Choroid plexus epithelial cell (primary cell): ENCODE measurements at regions not wholly inside any gene's neighbourhood (a gene's known extent, or its start where the extent isn't known, plus 50 kb on each side); places are given as distances from the start of the nearest gene placed in this dataset.

Source experiments
- DNase-seq: peaks from one replicate; pipeline ENCODE4 v3.0.0-alpha.2; 2010; ENCODE audit warnings: low read depth
- H3K4me3 ChIP-seq: 2 replicates; pipeline ENCODE4 v1.5.1; 2011; ENCODE audit warnings: low read depth, mild to moderate bottlenecking, control low read depth, low read length, moderate library complexity
- TF ChIP-seq, protein P1 (sequence below): conservative IDR thresholded peaks from 2 replicates; pipeline ENCODE4 v1.5.1; 2011; ENCODE audit warnings: low read depth, mild to moderate bottlenecking, control low read depth, inconsistent platforms, low read length, moderate library complexity

- no peak for DNase-seq
- TF ChIP-seq, protein P1, sequence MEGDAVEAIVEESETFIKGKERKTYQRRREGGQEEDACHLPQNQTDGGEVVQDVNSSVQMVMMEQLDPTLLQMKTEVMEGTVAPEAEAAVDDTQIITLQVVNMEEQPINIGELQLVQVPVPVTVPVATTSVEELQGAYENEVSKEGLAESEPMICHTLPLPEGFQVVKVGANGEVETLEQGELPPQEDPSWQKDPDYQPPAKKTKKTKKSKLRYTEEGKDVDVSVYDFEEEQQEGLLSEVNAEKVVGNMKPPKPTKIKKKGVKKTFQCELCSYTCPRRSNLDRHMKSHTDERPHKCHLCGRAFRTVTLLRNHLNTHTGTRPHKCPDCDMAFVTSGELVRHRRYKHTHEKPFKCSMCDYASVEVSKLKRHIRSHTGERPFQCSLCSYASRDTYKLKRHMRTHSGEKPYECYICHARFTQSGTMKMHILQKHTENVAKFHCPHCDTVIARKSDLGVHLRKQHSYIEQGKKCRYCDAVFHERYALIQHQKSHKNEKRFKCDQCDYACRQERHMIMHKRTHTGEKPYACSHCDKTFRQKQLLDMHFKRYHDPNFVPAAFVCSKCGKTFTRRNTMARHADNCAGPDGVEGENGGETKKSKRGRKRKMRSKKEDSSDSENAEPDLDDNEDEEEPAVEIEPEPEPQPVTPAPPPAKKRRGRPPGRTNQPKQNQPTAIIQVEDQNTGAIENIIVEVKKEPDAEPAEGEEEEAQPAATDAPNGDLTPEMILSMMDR: no peak
- no peak overlapping the region for H3K4me3 ChIP-seq
These were observed 429.0 kb upstream of the ZNF608 start for GRCh38 chr5:125175348-125176004.

GRCh38 chr5:125176005-125176390 is 429.6 kb upstream of the ZNF608 start:
- no peak for DNase-seq

GRCh38 chr5:125177340-125177739 is 430.9 kb upstream of the ZNF608 start:
- no peak overlapping the region for H3K4me3 ChIP-seq
- no peak for DNase-seq
- TF ChIP-seq, protein P1: no peak

More at GRCh38 chr5:125176005-125176390, 429.6 kb upstream of the ZNF608 start:
- no peak overlapping the region for H3K4me3 ChIP-seq
- TF ChIP-seq, protein P1: no peak

- DNase-seq: no peak
- H3K4me3 ChIP-seq: no peak overlapping the region
- TF ChIP-seq, protein P1: no peak
These were observed 433.2 kb upstream of the ZNF608 start for GRCh38 chr5:125179612-125180011.

GRCh38 chr5:125180231-125180829 is 433.9 kb upstream of the ZNF608 start:
- no peak overlapping the region for H3K4me3 ChIP-seq
- DNase-seq: peak; percentile 57
- TF ChIP-seq, protein P1: no peak

- H3K4me3 ChIP-seq: no peak overlapping the region
- DNase-seq: no peak
- TF ChIP-seq, protein P1: no peak
These were observed 434.7 kb upstream of the ZNF608 start for GRCh38 chr5:125181159-125181558.

DNA sequence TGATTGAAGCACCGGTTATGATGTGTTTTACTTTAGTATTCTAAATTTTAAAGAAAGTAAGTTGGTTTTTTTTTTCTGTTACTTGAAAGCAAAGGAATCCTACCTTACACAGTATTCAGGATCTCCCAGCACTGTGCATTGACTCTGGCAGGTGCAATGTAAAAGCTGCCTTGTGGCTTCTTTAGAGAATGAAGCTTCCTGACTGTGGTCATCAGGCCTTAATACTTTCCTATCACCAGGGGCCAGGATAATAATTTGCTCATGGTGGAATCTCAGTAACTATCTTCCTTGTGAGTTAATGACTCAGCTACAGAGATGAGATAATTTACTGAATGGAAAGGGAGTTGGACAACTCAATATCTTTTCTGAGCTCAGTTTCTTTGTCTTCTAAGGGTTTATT is 435.5 kb upstream of the ZNF608 start:
- TF ChIP-seq, protein P1: no peak
- DNase-seq: no peak

More for the DNA sequence above, 435.5 kb upstream of the ZNF608 start:
- no peak overlapping the region for H3K4me3 ChIP-seq
